LoVo (cell line): ENCODE measurements at regions not wholly inside any gene's neighbourhood (a gene's known extent, or its start where the extent isn't known, plus 50 kb on each side); places are given as distances from the start of the nearest gene placed in this dataset.

Source experiments
- DNase-seq: peaks from one replicate; pipeline ENCODE4 v3.0.0-alpha.2; 2016; ENCODE audit warnings: low spot score

- DNase-seq, result no peak
These were observed 155.9 kb downstream of the AXIN2 start for GRCh38 chr17:65405563-65405962.

- no peak for DNase-seq
These were observed 156.7 kb downstream of the AXIN2 start for GRCh38 chr17:65404761-65405160.

- DNase-seq, result peak; percentile 68
These were observed 157.8 kb downstream of the AXIN2 start for GRCh38 chr17:65403626-65404025.

- DNase-seq, result no peak
These were observed 158.6 kb downstream of the AXIN2 start for GRCh38 chr17:65402513-65403496.

GRCh38 chr17:65401561-65401960 lies 159.9 kb downstream of the AXIN2 start:
- peak; percentile 70 for DNase-seq

- no peak for DNase-seq
These were observed 160.7 kb downstream of the AXIN2 start for GRCh38 chr17:65400701-65401100.

- no peak for DNase-seq
These were observed 163.2 kb downstream of the AXIN2 start for GRCh38 chr17:65398040-65398787.

GRCh38 chr17:65395924-65396323 lies 165.5 kb downstream of the AXIN2 start:
- DNase-seq, result no peak

GRCh38 chr17:65394811-65395472 lies 166.5 kb downstream of the AXIN2 start:
- DNase-seq, result no peak

GRCh38 chr17:65393514-65393913 lies 167.9 kb downstream of the AXIN2 start:
- DNase-seq, result no peak

- peak; percentile 51 for DNase-seq
These were observed 171.5 kb downstream of the AXIN2 start for GRCh38 chr17:65389949-65390348.

GRCh38 chr17:65389426-65389825 lies 172.0 kb downstream of the AXIN2 start:
- no peak for DNase-seq

GRCh38 chr17:65388911-65389310 lies 172.5 kb downstream of the AXIN2 start:
- no peak for DNase-seq

- DNase-seq, result no peak
These were observed 174.1 kb downstream of the AXIN2 start for GRCh38 chr17:65387322-65387721.

GRCh38 chr17:65385726-65386125 lies 175.7 kb downstream of the AXIN2 start:
- no peak for DNase-seq

GRCh38 chr17:65385071-65385470 lies 176.4 kb downstream of the AXIN2 start:
- no peak for DNase-seq

- DNase-seq, result no peak
These were observed 180.3 kb downstream of the AXIN2 start for GRCh38 chr17:65381152-65381551.

GRCh38 chr17:65374966-65375365 lies 186.5 kb downstream of the AXIN2 start:
- no peak for DNase-seq

GRCh38 chr17:65371702-65372101 lies 189.7 kb downstream of the AXIN2 start:
- peak; percentile 34 for DNase-seq

GRCh38 chr17:65370669-65371131 lies 190.7 kb downstream of the AXIN2 start:
- DNase-seq, result peak; percentile 92

GRCh38 chr17:65368341-65368740 lies 193.1 kb downstream of the AXIN2 start:
- DNase-seq, result no peak

- no peak for DNase-seq
These were observed 195.2 kb downstream of the AXIN2 start for GRCh38 chr17:65366102-65366844.
